Fibroblast of lung (primary cell): ENCODE measurements at regions not wholly inside any gene's neighbourhood (a gene's known extent, or its start where the extent isn't known, plus 50 kb on each side); places are given as distances from the start of the nearest gene placed in this dataset.

ENCODE experiments used
- CTCF ChIP-seq, 2 donors: IDR thresholded peaks in 1 of 2; conservative IDR thresholded peaks in 1 of 2; 1 replicate in 1 of 2; 2 replicates in 1 of 2; pipeline ENCODE4 v1.5.1; 2011 to 2012; ENCODE audit warnings: low read length in 2 of 2, control low read depth in 1 of 2, inconsistent platforms in 1 of 2, low read depth in 1 of 2, mild to moderate bottlenecking in 1 of 2
- EZH2 ChIP-seq: IDR thresholded peaks from 2 replicates; pipeline ENCODE4 v1.5.1; 2012; ENCODE audit warnings: low read length, control low read depth, mild to moderate bottlenecking; ENCODE audit errors: missing control alignments

DNA sequence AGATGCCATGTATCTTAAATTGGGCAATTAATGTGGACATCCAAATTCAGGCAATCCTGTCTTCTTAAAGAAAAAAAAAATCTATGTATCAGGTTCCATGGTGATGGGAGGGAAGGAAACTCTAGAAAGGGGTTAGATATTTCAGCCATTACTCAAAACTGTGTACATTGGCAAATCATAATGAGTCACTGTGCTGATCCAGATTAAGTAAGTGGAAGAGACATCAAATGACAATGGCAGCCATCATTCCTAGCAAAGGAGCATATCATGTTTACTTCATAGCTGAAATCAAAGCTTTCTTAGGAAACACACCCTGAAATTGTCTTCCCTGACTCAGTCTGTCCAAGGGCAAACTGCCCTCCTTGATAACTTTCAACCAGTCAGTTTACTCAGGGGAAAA is 713.3 kb upstream of the GBE1 start:
- TF ChIP-seq CTCF (conservative IDR thresholded peaks at IDR 0.05 in 1 of 2, IDR thresholded peaks at IDR 0.05 in 1 of 2; ENCODE audit: low read depth in 1 of 2, low read length in 2 of 2), result no peak
- no peak for TF ChIP-seq EZH2
